ENCODE measurements at regions not wholly inside any gene's neighbourhood (a gene's known extent, or its start where the extent isn't known, plus 50 kb on each side); places are given as distances from the start of the nearest gene placed in this dataset.

DNA sequence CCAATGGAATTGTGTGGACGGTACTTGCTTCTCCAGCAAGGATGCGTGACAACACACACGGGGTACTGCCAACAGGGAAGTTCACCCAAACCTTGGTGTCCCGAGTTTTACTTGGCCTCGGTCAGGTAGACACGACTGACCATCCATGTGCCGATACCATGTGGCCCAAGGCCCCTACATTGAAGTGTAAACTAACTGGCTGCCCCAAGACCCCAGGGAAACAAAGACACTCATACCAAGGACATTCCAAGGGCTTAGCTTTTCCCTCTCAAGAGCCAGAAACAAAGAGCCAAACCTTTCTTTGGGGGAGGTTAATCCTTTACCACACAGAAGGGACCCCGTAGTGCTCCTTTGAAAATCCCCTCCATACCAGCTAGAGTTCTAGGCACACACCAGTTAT, 215.9 kb upstream of the TNRC6C start:
- H4K20me1 ChIP-seq (replicated peaks; ENCODE audit: control insufficient read depth, insufficient read depth, low read length), result no peaks in the 10 kb centered on the region
- ATAC-seq (no peak), DNase-seq (ENCODE audit: extremely low read depth in 1 of 4, low spot score in 3 of 4) (no peak), FAIRE-seq (no peak)
- H3K4me3 ChIP-seq, result no peak overlapping the region
- H3K79me2 ChIP-seq (ENCODE audit: control insufficient read depth, insufficient read depth, low read length), result no peaks in the 10 kb centered on the region
- H3K27me3 ChIP-seq (ENCODE audit: control insufficient read depth in 2 of 2, insufficient read depth in 2 of 2, low read length in 2 of 2), result peaks cover 6 to 64% of the 10 kb centered on the region in 2 experiments
- H3K9me1 ChIP-seq (ENCODE audit: control insufficient read depth, insufficient read depth, low read length), result no peaks in the 10 kb centered on the region
- no peaks in the 10 kb centered on the region for H3K36me3 ChIP-seq (ENCODE audit: control insufficient read depth, insufficient read depth, low read length)
- in situ Hi-C loops (cut with MboI) (no loop called here), intact Hi-C loops (cut with micrococcal nuclease) (no loop called here)
- no TSS peak for BruUV-seq (replicated peaks)
- TF ChIP-seq, protein P1, sequence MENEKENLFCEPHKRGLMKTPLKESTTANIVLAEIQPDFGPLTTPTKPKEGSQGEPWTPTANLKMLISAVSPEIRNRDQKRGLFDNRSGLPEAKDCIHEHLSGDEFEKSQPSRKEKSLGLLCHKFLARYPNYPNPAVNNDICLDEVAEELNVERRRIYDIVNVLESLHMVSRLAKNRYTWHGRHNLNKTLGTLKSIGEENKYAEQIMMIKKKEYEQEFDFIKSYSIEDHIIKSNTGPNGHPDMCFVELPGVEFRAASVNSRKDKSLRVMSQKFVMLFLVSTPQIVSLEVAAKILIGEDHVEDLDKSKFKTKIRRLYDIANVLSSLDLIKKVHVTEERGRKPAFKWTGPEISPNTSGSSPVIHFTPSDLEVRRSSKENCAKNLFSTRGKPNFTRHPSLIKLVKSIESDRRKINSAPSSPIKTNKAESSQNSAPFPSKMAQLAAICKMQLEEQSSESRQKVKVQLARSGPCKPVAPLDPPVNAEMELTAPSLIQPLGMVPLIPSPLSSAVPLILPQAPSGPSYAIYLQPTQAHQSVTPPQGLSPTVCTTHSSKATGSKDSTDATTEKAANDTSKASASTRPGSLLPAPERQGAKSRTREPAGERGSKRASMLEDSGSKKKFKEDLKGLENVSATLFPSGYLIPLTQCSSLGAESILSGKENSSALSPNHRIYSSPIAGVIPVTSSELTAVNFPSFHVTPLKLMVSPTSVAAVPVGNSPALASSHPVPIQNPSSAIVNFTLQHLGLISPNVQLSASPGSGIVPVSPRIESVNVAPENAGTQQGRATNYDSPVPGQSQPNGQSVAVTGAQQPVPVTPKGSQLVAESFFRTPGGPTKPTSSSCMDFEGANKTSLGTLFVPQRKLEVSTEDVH (IDR thresholded peaks at IDR 0.05; ENCODE audit: low read depth, partially characterized antibody), result no peak
- TF ChIP-seq ZNF274 (IDR thresholded peaks at IDR 0.05; ENCODE audit: borderline replicate concordance, low read depth, low read length) (no peak), GTF2A2 (tag; IDR thresholded peaks at IDR 0.05) (no peak), ZBTB7A (IDR thresholded peaks at IDR 0.05; ENCODE audit: borderline replicate concordance, control insufficient read depth, low read depth, low read length) (no peak), ETV1 (tag; conservative IDR thresholded peaks at IDR 0.05; ENCODE audit: low read depth) (no peak), JUND (IDR thresholded peaks at IDR 0.05; ENCODE audit: borderline replicate concordance, low read depth, low read length) (no peak), JUND (tag; IDR thresholded peaks at IDR 0.05; ENCODE audit: borderline replicate concordance, low read depth, low read length) (no peak), ZNF23 (CRISPR knock-in tag; IDR thresholded peaks at IDR 0.05) (no peak), GABPB1 (CRISPR knock-in tag; IDR thresholded peaks at IDR 0.05) (no peak), MYBL2 (IDR thresholded peaks at IDR 0.05; ENCODE audit: low read depth) (no peak), MYBL2 (CRISPR knock-in tag; IDR thresholded peaks at IDR 0.05; ENCODE audit: borderline replicate concordance) (no peak)
- TF ChIP-seq, protein P2, sequence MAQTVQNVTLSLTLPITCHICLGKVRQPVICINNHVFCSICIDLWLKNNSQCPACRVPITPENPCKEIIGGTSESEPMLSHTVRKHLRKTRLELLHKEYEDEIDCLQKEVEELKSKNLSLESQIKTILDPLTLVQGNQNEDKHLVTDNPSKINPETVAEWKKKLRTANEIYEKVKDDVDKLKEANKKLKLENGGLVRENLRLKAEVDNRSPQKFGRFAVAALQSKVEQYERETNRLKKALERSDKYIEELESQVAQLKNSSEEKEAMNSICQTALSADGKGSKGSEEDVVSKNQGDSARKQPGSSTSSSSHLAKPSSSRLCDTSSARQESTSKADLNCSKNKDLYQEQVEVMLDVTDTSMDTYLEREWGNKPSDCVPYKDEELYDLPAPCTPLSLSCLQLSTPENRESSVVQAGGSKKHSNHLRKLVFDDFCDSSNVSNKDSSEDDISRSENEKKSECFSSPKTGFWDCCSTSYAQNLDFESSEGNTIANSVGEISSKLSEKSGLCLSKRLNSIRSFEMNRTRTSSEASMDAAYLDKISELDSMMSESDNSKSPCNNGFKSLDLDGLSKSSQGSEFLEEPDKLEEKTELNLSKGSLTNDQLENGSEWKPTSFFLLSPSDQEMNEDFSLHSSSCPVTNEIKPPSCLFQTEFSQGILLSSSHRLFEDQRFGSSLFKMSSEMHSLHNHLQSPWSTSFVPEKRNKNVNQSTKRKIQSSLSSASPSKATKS (CRISPR knock-in tag; IDR thresholded peaks at IDR 0.05), result no peak
- TF ChIP-seq, protein P3, sequence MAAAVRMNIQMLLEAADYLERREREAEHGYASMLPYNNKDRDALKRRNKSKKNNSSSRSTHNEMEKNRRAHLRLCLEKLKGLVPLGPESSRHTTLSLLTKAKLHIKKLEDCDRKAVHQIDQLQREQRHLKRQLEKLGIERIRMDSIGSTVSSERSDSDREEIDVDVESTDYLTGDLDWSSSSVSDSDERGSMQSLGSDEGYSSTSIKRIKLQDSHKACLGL (CRISPR knock-in tag; IDR thresholded peaks at IDR 0.05; ENCODE audit: borderline replicate concordance, poor library complexity, severe bottlenecking), result no peak
- TF ChIP-seq, protein P4, sequence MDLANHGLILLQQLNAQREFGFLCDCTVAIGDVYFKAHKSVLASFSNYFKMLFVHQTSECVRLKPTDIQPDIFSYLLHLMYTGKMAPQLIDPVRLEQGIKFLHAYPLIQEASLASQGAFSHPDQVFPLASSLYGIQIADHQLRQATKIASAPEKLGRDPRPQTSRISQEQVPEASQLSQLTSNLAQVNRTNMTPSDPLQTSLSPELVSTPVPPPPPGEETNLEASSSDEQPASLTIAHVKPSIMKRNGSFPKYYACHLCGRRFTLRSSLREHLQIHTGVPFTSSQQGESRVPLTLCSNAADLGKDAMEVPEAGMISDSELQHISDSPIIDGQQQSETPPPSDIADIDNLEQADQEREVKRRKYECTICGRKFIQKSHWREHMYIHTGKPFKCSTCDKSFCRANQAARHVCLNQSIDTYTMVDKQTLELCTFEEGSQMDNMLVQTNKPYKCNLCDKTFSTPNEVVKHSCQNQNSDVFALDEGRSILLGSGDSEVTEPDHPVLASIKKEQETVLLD (IDR thresholded peaks at IDR 0.05), result no peak
- under 1% methylated on average over 7 of the region's 8 CpGs for WGBS (ENCODE audit: insufficient coverage, low coverage, missing lambda C conversion rate)
- no peaks in the 10 kb centered on the region for H3K4me1 ChIP-seq (replicated peaks in 1 of 2; ENCODE audit: control insufficient read depth in 2 of 2, insufficient read depth in 2 of 2, low read length in 2 of 2)
- H3K9ac ChIP-seq (ENCODE audit: insufficient read depth in 1 of 2, low read depth in 2 of 2, low read length in 2 of 2), result no peak overlapping the region
- no peak overlapping the region for H2AFZ ChIP-seq (ENCODE audit: low read depth, low read length)
- no peak overlapping the region for H3K27ac ChIP-seq (ENCODE audit: extremely low read depth, low read depth, low read length)
- no peaks in the 10 kb centered on the region for H3K9me3 ChIP-seq (replicated peaks; ENCODE audit: control insufficient read depth, insufficient read depth, low read depth, low read length)
- CTCF ChIA-PET (ENCODE audit: low intra/inter-chr PET ratio), result no interaction called here
- H3K4me2 ChIP-seq (ENCODE audit: insufficient read depth, low read length), result no peak overlapping the region
- POLR2A ChIA-PET, result no interaction called here
